ENCODE measurements at regions not wholly inside any gene's neighbourhood (a gene's known extent, or its start where the extent isn't known, plus 50 kb on each side); places are given as distances from the start of the nearest gene placed in this dataset.

GRCh38 chr5:96201503-96201902 lies 231.5 kb downstream of the PCSK1 start:
- no peaks in the 10 kb centered on the region for H3K4me1 ChIP-seq (ENCODE audit: insufficient read depth, low read length)

GRCh38 chr5:96200641-96201040 lies 232.4 kb downstream of the PCSK1 start:
- no peaks in the 10 kb centered on the region for H3K4me1 Mint-ChIP-seq (ENCODE audit: low read depth)
- H3K27ac Mint-ChIP-seq = no peak overlapping the region
- H3K27ac ChIP-seq (ENCODE audit: low read depth in 1 of 2, low read length in 2 of 2) = no peak overlapping the region
- no peak for DNase-seq
- H3K4me3 Mint-ChIP-seq = no peak overlapping the region
- CTCF ChIA-PET = no interaction called here
- ATAC-seq (ENCODE audit: poor library complexity) = no peak
- intact Hi-C loops (cut with DNase I, micrococcal nuclease) = no loop called here
- peaks cover 13% of the 10 kb centered on the region for H3K27me3 Mint-ChIP-seq
- no peaks in the 10 kb centered on the region for H3K36me3 Mint-ChIP-seq (ENCODE audit: low read depth)
- no peak overlapping the region for H3K4me3 ChIP-seq (ENCODE audit: low read length)
- POLR2A ChIA-PET = no interaction called here
- no peaks in the 10 kb centered on the region for H3K9me3 Mint-ChIP-seq
- no peak for TF ChIP-seq CTCF (IDR thresholded peaks at IDR 0.05)
- H3K9me3 ChIP-seq (ENCODE audit: control insufficient read depth in 1 of 2, insufficient read depth in 1 of 2, low read length in 2 of 2) = no peaks in the 10 kb centered on the region
- no peaks in the 10 kb centered on the region for H3K27me3 ChIP-seq (ENCODE audit: control insufficient read depth in 1 of 2, insufficient read depth in 2 of 2, low read length in 2 of 2)
- no peaks in the 10 kb centered on the region for H3K36me3 ChIP-seq (ENCODE audit: insufficient read depth, low read length)
- H3K4me1 ChIP-seq (ENCODE audit: insufficient read depth, low read length) = no peaks in the 10 kb centered on the region

More at GRCh38 chr5:96201503-96201902, 231.5 kb downstream of the PCSK1 start:
- Histone ChIP-seq H3K27ac (ENCODE audit: low read depth in 1 of 2, low read length in 2 of 2) (no peak overlapping the region), H3K9me3 (ENCODE audit: control insufficient read depth in 1 of 2, insufficient read depth in 1 of 2, low read length in 2 of 2) (no peaks in the 10 kb centered on the region), H3K36me3 (ENCODE audit: insufficient read depth, low read length) (no peaks in the 10 kb centered on the region), H3K4me3 (ENCODE audit: low read length) (no peak overlapping the region), H3K27me3 (ENCODE audit: control insufficient read depth in 1 of 2, insufficient read depth in 2 of 2, low read length in 2 of 2) (no peaks in the 10 kb centered on the region)
- DNase-seq = no peak
- CTCF ChIA-PET = no interaction called here
- intact Hi-C loops (cut with DNase I, micrococcal nuclease) = no loop called here
- Mint-ChIP-seq H3K36me3 (ENCODE audit: low read depth) (no peaks in the 10 kb centered on the region), H3K4me1 (ENCODE audit: low read depth) (no peaks in the 10 kb centered on the region), H3K9me3 (peaks cover 1% of the 10 kb centered on the region), H3K4me3 (no peak overlapping the region), H3K27me3 (peaks cover 10% of the 10 kb centered on the region), H3K27ac (no peak overlapping the region)
- POLR2A ChIA-PET = no interaction called here
- ATAC-seq (ENCODE audit: poor library complexity) = no peak
- no peak for TF ChIP-seq CTCF (IDR thresholded peaks at IDR 0.05)

GRCh38 chr5:96199713-96200183 lies 233.3 kb downstream of the PCSK1 start:
- Mint-ChIP-seq H3K36me3 (ENCODE audit: low read depth) (no peaks in the 10 kb centered on the region), H3K27me3 (peaks cover 13% of the 10 kb centered on the region), H3K27ac (no peak overlapping the region), H3K4me1 (ENCODE audit: low read depth) (no peaks in the 10 kb centered on the region), H3K9me3 (no peaks in the 10 kb centered on the region), H3K4me3 (no peak overlapping the region)
- Histone ChIP-seq H3K4me3 (ENCODE audit: low read length) (no peak overlapping the region), H3K27me3 (ENCODE audit: control insufficient read depth in 1 of 2, insufficient read depth in 2 of 2, low read length in 2 of 2) (no peaks in the 10 kb centered on the region), H3K27ac (ENCODE audit: low read depth in 1 of 2, low read length in 2 of 2) (no peak overlapping the region), H3K9me3 (ENCODE audit: control insufficient read depth in 1 of 2, insufficient read depth in 1 of 2, low read length in 2 of 2) (no peaks in the 10 kb centered on the region), H3K36me3 (ENCODE audit: insufficient read depth, low read length) (no peaks in the 10 kb centered on the region), H3K4me1 (ENCODE audit: insufficient read depth, low read length) (no peaks in the 10 kb centered on the region)
- ATAC-seq (ENCODE audit: poor library complexity) = no peak
- TF ChIP-seq CTCF (IDR thresholded peaks at IDR 0.05) = no peak
- ChIA-PET CTCF (no interaction called here), POLR2A (no interaction called here)
- intact Hi-C loops (cut with DNase I, micrococcal nuclease) = no loop called here
- DNase-seq = no peak

All from CD4-positive, alpha-beta T cell (primary cell).